ENCODE measurements at regions not wholly inside any gene's neighbourhood (a gene's known extent, or its start where the extent isn't known, plus 50 kb on each side); places are given as distances from the start of the nearest gene placed in this dataset.

- DNase-seq (ENCODE audit: low read depth) = no peak
These were observed 280.7 kb downstream of the SLITRK1 start for GRCh38 chr13:83601539-83601938.

GRCh38 chr13:83592095-83592494 lies 290.2 kb downstream of the SLITRK1 start:
- no peak for DNase-seq (ENCODE audit: low read depth)

DNA sequence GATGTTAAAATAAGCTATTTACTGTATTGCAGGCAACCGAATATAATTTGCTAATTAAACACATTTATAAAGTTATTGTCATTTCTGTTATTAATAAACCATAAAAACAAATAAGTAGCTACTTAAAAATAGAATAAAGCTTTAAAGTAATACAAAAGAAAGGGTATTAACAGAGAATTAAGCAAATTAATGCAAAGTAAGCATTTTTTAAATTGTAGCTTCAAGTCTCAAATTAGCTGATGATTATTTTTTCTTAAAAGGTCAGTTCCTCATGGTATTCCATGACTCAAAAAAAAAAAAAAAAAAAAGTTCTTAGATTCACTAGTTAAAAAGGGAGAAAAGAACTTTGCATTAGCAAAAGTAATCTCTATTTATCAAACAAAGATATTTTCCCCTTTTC lies 292.5 kb downstream of the SLITRK1 start:
- no peak for DNase-seq (ENCODE audit: low read depth)

GRCh38 chr13:83577183-83577582 lies 305.1 kb downstream of the SLITRK1 start:
- DNase-seq (ENCODE audit: low read depth) = no peak

DNA sequence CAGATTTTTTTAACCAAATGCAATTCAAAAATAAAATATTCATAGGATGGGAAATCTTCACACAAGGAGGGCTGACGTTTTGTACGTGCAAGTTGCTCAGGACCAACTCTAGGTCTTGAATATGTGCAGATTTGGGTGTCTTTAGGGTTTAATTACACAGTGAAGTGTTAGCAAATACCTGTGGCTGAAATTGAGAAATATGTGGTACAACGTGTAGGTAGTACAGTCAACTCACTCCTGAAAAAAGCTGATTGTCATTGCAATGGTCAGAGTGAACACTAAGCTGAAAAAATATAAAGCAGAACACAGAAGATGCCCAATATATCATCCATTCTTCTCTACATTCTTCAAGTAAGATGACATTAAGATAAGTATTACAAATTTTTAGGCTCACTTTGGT lies 314.3 kb downstream of the SLITRK1 start:
- no peak for DNase-seq (ENCODE audit: low read depth)

DNA sequence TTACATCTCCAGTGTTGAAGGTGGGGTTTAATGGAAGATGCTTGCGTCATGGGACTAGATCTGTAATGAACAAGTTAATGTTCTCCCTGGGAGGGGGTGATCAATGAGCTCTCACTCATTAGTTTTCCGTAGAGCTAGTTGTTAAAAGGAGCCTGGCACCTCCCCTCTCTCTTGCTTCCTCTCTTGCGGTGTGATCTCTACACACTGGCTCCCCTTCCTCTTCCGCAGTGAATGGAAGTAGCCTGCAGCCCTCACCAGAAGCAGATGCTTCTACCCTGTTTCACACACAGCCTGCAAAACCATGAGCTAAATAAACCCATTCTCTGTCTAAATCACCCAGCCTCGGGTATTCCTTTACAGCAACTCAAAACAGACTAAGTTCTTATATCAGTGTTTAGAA lies 318.8 kb downstream of the SLITRK1 start:
- DNase-seq (ENCODE audit: low read depth) = no peak

DNA sequence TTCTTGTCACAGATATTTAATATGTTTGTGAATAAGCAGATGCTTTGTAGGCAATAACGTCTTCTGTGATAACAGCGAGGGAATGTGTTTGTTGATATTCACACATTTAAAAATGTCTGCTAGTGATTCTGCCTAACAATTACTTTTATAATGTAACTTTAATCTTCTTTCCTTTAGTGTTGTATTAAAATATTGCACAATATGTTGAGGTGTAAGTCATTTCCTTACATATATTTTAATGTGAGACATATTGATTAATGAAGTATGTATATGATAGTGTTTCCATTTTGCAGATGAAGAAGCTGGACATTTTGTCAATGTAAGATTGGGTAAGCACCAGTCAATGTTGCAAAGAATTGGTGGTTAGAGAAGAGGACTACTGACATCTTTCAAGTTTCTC lies 324.4 kb downstream of the SLITRK1 start:
- DNase-seq (ENCODE audit: low read depth) = no peak

DNA sequence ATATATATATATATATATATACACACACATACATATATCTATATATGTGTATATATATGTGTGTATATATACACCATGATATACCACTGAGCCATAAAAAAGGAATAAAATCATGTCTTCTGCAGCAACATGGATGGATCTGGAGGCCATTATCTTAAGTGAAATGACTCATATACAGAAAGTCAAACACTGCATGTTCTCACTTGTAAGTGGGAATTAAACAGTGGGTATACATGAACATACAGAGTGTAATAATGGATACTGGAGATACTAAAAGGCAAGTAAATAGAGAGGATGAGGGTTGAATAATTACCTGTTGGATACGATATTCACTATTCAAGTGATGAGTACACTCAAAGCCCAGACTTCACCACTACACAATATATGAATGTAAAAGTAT lies 332.6 kb downstream of the SLITRK1 start:
- no peak for DNase-seq (ENCODE audit: low read depth)

DNA sequence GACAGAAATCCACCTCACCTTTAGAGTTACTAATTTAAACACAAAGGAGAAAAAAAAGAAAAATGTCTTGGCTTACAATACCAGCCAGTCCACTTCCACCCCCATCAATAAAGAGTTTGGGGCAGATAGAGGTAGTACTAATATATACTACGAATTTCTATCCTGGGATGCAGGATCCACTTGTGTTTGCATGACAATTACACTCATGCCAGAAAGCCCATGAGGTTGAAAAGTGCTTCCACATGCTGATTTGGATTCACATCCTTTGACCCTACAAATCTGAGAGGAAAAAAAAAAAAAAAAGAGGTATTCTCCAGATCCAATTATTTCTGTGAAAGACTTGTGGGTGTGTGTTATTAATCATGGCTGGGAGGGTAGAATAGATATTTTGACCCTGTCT lies 335.2 kb downstream of the SLITRK1 start:
- DNase-seq (ENCODE audit: low read depth) = no peak

GRCh38 chr13:83546476-83546875 lies 335.8 kb downstream of the SLITRK1 start:
- DNase-seq (ENCODE audit: low read depth) = no peak

DNA sequence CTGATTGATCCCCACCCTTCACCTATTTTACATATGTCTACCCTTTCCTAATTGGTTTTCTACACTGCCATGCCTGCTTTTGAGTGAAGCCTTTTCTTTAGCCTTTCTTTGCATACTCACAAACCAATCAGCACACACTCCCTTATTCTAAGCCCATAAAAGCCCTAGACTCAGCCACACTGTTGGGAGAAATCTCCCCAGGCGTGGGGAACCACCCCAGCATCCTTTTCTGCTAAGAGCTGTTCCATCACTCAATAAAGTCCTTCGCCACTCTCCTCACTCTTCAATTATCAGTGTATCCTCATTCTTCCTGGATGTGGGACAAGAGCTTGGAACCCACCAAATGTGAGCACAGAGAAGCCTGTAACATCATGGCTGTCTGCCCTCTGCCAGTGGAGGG lies 343.6 kb downstream of the SLITRK1 start:
- no peak for DNase-seq (ENCODE audit: low read depth)

DNA sequence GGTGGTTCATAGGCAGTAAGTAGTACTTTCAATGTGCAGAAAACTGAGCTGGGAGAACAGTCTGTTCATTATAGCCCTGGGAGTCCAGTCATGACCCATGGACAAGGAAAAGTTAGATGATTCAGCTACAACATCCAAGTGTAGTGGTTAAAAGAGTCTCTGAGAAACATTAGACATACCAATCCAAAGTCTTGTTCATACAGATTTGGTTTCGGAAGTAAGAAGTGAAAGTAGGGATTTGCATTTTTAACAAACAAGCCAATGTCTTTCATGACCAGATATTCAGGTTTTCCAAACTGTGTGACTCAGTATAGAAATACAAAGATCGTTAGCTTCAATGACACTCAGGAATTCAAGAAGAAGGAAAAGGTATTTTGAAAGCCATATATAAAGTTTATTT lies 345.3 kb downstream of the SLITRK1 start:
- DNase-seq (ENCODE audit: low read depth) = no peak

- DNase-seq (ENCODE audit: low read depth) = no peak
These were observed 346.1 kb downstream of the SLITRK1 start for GRCh38 chr13:83536153-83536552.

DNA sequence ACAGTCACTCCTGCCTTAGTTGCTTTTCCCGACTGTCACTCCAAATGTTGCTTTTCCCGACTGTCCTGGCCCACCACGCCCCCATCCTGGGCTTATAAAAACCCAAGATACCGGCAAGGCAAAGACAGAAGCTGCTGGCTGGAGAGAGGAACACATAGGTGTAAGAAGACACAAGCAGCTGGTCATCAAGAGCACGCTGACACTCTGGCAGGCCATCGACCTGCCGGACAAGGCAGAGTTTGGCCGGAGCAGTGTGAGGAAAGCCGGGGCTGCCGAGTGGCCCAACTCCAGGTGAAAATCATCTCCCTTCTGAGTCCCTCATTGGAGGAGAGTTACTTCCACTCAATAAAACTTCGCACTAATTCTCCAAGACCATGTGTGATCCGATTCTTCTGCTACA lies 349.5 kb downstream of the SLITRK1 start:
- no peak for DNase-seq (ENCODE audit: low read depth)

- no peak for DNase-seq (ENCODE audit: low read depth)
These were observed 351.3 kb downstream of the SLITRK1 start for GRCh38 chr13:83531022-83531421.

DNA sequence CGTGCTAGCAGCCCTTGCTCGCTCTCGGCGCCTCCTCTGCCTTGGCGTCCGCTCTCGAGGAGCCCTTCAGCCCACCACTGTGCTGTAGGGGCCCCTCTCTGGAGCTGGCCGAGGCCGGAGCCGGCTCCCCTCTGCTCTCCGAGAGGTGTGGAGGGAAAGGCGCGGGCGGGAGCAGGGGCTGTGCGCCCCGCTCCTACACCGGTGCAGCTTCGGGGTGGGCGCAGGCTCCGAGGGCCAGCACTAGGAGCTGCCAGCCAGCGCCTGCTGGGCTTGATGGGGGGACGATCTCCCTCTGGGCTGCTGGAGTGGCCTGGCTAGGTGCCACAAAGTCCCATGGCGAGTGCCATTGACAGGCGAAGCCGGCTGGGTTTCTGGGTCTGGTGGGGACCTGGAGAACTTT lies 365.5 kb downstream of the SLITRK1 start:
- no peak for DNase-seq (ENCODE audit: low read depth)

GRCh38 chr13:83515268-83516015 lies 366.8 kb downstream of the SLITRK1 start:
- DNase-seq (ENCODE audit: low read depth) = peak; percentile 44

GRCh38 chr13:83508771-83509301 lies 373.4 kb downstream of the SLITRK1 start:
- no peak for DNase-seq (ENCODE audit: low read depth)

GRCh38 chr13:83503424-83503823 lies 378.9 kb downstream of the SLITRK1 start:
- DNase-seq (ENCODE audit: low read depth) = peak; percentile 55

GRCh38 chr13:83499286-83499685 lies 383.0 kb downstream of the SLITRK1 start:
- peak; percentile 70 for DNase-seq (ENCODE audit: low read depth)

DNA sequence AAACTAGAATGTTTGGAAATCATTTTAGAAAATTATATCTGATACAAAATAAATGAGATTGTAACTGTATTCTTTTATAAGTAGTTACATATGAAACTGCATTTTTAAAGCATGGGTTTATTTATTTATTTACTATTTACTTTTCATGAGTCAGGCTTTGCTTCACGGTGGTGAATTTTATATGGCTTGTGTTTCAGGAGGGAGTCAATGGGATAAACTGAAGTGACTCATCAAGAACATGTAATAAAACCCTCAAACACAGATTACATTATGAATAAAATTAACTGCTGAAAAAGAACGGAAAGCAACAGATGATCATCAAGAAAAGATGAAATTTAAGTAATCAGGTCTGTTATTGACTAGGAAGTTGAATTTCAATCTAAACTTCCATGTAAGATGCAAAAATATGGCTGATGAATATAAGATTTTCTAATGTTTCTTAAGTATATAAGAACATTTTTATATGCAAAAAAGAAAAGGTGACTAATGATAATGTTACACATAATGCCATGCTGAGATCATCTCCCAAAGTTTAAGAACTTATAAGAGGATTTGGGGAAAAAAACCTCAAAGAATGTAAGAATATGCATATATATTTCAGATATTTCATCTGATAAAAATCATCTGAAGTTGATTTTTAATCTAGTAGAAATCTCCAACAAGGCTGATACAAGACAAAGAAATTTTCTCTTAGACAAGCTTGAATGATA lies 383.6 kb downstream of the SLITRK1 start:
- DNase-seq (ENCODE audit: low read depth) = peak; percentile 88

- peak; percentile 50 for DNase-seq (ENCODE audit: low read depth)
These were observed 384.2 kb downstream of the SLITRK1 start for GRCh38 chr13:83498045-83498444.

DNA sequence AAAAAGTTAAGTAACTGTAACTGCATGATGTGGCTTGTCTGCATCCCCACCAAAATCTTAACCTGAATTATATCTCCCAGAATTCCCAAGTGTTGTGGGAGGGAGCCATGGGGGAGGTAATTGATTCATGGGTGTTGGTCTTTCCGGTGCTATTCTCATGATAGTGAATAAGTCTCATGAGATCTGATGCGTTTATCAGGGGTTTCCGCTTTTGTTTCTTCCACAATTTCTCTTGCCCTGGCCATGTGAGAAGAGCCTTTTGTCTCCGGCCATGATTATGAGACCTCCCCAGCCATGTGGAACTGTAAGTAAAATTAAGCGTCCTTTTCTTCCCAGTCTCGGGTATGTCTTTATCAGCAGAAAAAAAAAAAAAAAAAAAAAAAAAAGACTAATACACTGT lies 385.8 kb downstream of the SLITRK1 start:
- DNase-seq (ENCODE audit: low read depth) = no peak

DNA sequence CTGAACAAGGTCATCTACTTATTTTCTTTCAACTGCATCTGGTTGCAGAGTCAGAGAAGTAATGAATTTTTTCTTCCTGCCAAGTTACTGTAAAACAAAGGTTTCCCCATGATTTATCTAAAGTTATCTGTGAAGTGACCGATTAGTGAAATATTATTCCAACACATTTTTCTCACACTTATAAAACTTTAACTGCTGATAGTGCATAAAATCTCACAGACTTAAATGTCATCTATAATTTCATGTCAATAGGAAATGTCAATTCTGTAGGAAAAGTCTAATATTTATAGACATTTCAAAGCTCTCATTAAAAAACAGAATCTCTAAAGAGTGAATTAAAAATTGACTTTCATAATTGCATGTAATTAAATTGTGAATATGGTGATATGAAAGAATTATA lies 397.2 kb downstream of the SLITRK1 start:
- no peak for DNase-seq (ENCODE audit: low read depth)

Measured in ELR (cell line).